HEK293T (cell line): ENCODE measurements at regions not wholly inside any gene's neighbourhood (a gene's known extent, or its start where the extent isn't known, plus 50 kb on each side); places are given as distances from the start of the nearest gene placed in this dataset.

ENCODE experiments used
- ARNT ChIP-seq: fragments of 450-650 bp; IDR thresholded peaks from 2 replicates; pipeline ENCODE4 v1.6.1; 2017; ENCODE audit warnings: mild to moderate bottlenecking
- BHLHE40 ChIP-seq: fragments of 450-650 bp; IDR thresholded peaks from 2 replicates; pipeline ENCODE4 v1.6.1; 2016; ENCODE audit warnings: mild to moderate bottlenecking, moderate library complexity, borderline replicate concordance
- CTBP1 ChIP-seq: fragments of 450-650 bp; IDR thresholded peaks from 2 replicates; pipeline ENCODE4 v1.6.1; 2016; ENCODE audit warnings: borderline replicate concordance
- ELF4 ChIP-seq: fragments of 450-650 bp; IDR thresholded peaks from 2 replicates; pipeline ENCODE4 v1.6.1; 2017; ENCODE audit warnings: antibody characterized with exemption
- FOXA1 ChIP-seq: fragments of 450-650 bp; IDR thresholded peaks from 2 replicates; pipeline ENCODE4 v1.6.1; 2016; ENCODE audit warnings: mild to moderate bottlenecking
- L3MBTL2 ChIP-seq: fragments of 450-650 bp; conservative IDR thresholded peaks from 2 replicates; pipeline ENCODE4 v1.6.1; 2016; ENCODE audit warnings: mild to moderate bottlenecking
- NFRKB ChIP-seq: fragments of 450-650 bp; IDR thresholded peaks from 2 replicates; pipeline ENCODE4 v1.6.1; 2016; ENCODE audit warnings: mild to moderate bottlenecking, moderate library complexity
- SP1 ChIP-seq: fragments of 450-650 bp; IDR thresholded peaks from 2 replicates; pipeline ENCODE4 v1.6.1; 2017
- SUZ12 ChIP-seq: fragments of 450-650 bp; IDR thresholded peaks from 2 replicates; pipeline ENCODE4 v1.6.1; 2016; ENCODE audit warnings: mild to moderate bottlenecking
- TARDBP ChIP-seq: fragments of 450-650 bp; IDR thresholded peaks from 2 replicates; pipeline ENCODE4 v1.6.1; 2016
- ZNF384 ChIP-seq: fragments of 450-650 bp; IDR thresholded peaks from 2 replicates; pipeline ENCODE4 v1.6.1; 2016

DNA sequence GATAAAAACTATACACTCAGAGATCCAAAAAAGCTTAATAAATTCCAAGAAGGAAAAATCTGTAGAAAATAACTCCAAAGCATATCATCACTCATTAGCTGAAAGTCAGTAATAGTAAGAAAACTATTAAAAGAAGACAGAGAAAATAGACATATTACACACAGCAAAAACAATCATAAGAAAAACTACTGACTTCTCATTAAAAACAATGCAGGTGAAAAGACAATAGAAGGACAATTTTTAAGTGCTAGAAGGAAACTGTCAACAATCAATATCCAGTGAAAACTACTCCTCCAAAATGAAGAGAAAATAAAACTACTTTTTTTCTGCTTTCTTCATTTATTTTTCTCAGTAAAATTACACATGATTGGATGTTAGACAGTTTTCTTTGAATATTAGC lies 56.5 kb downstream of the BLID start:
- TF ChIP-seq ZNF384 (no peak), FOXA1 (no peak), NFRKB (no peak), TARDBP (no peak), ARNT (no peak), CTBP1 (no peak), SP1 (no peak), ELF4 (no peak), SUZ12 (no peak), L3MBTL2 (no peak), BHLHE40 (no peak)
